ENCODE measurements at regions not wholly inside any gene's neighbourhood (a gene's known extent, or its start where the extent isn't known, plus 50 kb on each side); places are given as distances from the start of the nearest gene placed in this dataset.
"Not testable (repeated sequence)": the region's sequence is repeated elsewhere in the genome, so short reads cannot be mapped to it uniquely, and the experiment has no call there.

DNA sequence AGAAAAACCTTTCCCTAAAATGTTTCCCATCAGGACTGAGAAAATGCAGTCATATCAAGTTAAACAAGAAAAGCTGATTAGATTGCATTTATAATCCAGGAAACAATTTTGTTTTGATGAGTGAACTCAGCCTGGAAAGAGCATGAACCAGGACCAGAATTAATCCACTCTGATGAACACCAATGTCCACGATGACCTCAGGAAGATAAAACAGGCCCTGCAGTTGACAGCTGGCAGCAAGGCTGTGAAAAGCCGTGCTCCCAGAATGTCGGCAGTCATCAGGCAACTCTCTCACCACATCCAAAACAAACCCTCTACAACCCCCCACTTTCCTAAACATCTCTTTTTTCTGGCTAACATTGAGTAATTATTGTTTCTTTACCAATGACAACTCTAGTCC, 74.0 kb upstream of the PROKR2 start:
- dilution Hi-C loops (cut with MboI; ENCODE audit: extremely low pct_ligation_motif_present, low sequenced_read_pairs), result no loop called here
- Histone ChIP-seq H3K27me3 (ENCODE audit: control insufficient read depth in 2 of 2, insufficient read depth in 2 of 2, low read length in 2 of 2) (peaks cover 2 to 5% of the 10 kb centered on the region in 2 experiments), H4K20me1 (replicated peaks; ENCODE audit: control insufficient read depth, extremely low read depth, insufficient read depth, low read length) (no peaks in the 10 kb centered on the region), H3K27ac (ENCODE audit: insufficient read depth, low read depth, low read length) (no peak overlapping the region), H3K4me3 (replicated peaks in 1 of 3; ENCODE audit: insufficient read depth in 1 of 3, low read depth in 1 of 3, low read length in 3 of 3) (no peak overlapping the region), H3K4me2 (ENCODE audit: insufficient read depth, low read length) (no peak overlapping the region), H3K9me3 (replicated peaks; ENCODE audit: control insufficient read depth, insufficient read depth, low read length) (no peaks in the 10 kb centered on the region), H3K4me1 (ENCODE audit: control insufficient read depth, extremely low read depth, insufficient read depth, low read length) (no peaks in the 10 kb centered on the region), H3K9ac (replicated peaks; ENCODE audit: extremely low read depth, insufficient read depth, low read length) (no peak overlapping the region), H2AFZ (ENCODE audit: low read depth, low read length) (no peak overlapping the region), H3K9me1 (replicated peaks; ENCODE audit: control insufficient read depth, extremely low read depth, insufficient read depth, low read length) (no peaks in the 10 kb centered on the region), H3K36me3 (ENCODE audit: control insufficient read depth in 2 of 2, extremely low read depth in 1 of 2, insufficient read depth in 2 of 2, low read length in 2 of 2) (no peaks in the 10 kb centered on the region), H3K79me2 (ENCODE audit: control insufficient read depth, insufficient read depth, low read length) (no peaks in the 10 kb centered on the region)
- ChIA-PET POLR2A (no interaction called here), CTCF (interaction anchor here (1.0 to 1.9 kb wide), 3 partner anchors 10 to 57 kb away, joined by 3 to 6 read pairs (median 6); no protein-coding TSS in a partner anchor)
- FAIRE-seq (no peak), DNase-seq (ENCODE audit: low read depth, low spot score) (no peak)
- no TSS peak for BruUV-seq (replicated peaks)
- TF ChIP-seq GATA2 (IDR thresholded peaks at IDR 0.05; ENCODE audit: insufficient read depth, insufficient read length, low read depth, low read length) (no peak), JUN (IDR thresholded peaks at IDR 0.05; ENCODE audit: borderline replicate concordance, insufficient read depth, insufficient read length, low read depth) (no peak), FOS (IDR thresholded peaks at IDR 0.05; ENCODE audit: borderline replicate concordance, insufficient read depth, low read length) (no peak), MAX (IDR thresholded peaks at IDR 0.05; ENCODE audit: insufficient read depth, insufficient read length) (no peak), POLR2A (IDR thresholded peaks at IDR 0.05; ENCODE audit: low read depth, low read length) (no peak), POLR2AphosphoS5 (IDR thresholded peaks at IDR 0.05; ENCODE audit: insufficient read depth, low read depth, low read length) (no peak), EZH2 (IDR thresholded peaks at IDR 0.05; ENCODE audit: borderline replicate concordance, low read depth, low read length, severe bottlenecking) (no peak), MYC (IDR thresholded peaks at IDR 0.05; ENCODE audit: low read depth, low read length) (no peak)
- TF ChIP-seq, protein P1, sequence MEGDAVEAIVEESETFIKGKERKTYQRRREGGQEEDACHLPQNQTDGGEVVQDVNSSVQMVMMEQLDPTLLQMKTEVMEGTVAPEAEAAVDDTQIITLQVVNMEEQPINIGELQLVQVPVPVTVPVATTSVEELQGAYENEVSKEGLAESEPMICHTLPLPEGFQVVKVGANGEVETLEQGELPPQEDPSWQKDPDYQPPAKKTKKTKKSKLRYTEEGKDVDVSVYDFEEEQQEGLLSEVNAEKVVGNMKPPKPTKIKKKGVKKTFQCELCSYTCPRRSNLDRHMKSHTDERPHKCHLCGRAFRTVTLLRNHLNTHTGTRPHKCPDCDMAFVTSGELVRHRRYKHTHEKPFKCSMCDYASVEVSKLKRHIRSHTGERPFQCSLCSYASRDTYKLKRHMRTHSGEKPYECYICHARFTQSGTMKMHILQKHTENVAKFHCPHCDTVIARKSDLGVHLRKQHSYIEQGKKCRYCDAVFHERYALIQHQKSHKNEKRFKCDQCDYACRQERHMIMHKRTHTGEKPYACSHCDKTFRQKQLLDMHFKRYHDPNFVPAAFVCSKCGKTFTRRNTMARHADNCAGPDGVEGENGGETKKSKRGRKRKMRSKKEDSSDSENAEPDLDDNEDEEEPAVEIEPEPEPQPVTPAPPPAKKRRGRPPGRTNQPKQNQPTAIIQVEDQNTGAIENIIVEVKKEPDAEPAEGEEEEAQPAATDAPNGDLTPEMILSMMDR (IDR thresholded peaks at IDR 0.05; ENCODE audit: extremely low read depth in 1 of 2, insufficient read depth in 1 of 2, low read depth in 1 of 2, low read length in 2 of 2), result no peak
- intact Hi-C loops (cut with micrococcal nuclease), result loop anchor here (10.0 kb wide), 1 partner anchor 46 kb away; no protein-coding TSS in a partner anchor

- BruUV-seq (replicated peaks); H2AFZ ChIP-seq (ENCODE audit: low read depth, low read length); H3K4me2 ChIP-seq (ENCODE audit: insufficient read depth, low read length); H3K4me1 ChIP-seq (ENCODE audit: control insufficient read depth, extremely low read depth, insufficient read depth, low read length); CTCF ChIA-PET; H3K27ac ChIP-seq (ENCODE audit: insufficient read depth, low read depth, low read length); H4K20me1 ChIP-seq (replicated peaks; ENCODE audit: control insufficient read depth, extremely low read depth, insufficient read depth, low read length); FAIRE-seq; H3K9me1 ChIP-seq (replicated peaks; ENCODE audit: control insufficient read depth, extremely low read depth, insufficient read depth, low read length); H3K27me3 ChIP-seq (ENCODE audit: control insufficient read depth in 2 of 2, insufficient read depth in 2 of 2, low read length in 2 of 2); dilution Hi-C loops (cut with MboI; ENCODE audit: extremely low pct_ligation_motif_present, low sequenced_read_pairs); H3K9ac ChIP-seq (replicated peaks; ENCODE audit: extremely low read depth, insufficient read depth, low read length); DNase-seq (ENCODE audit: low read depth, low spot score); H3K9me3 ChIP-seq (replicated peaks; ENCODE audit: control insufficient read depth, insufficient read depth, low read length); H3K79me2 ChIP-seq (ENCODE audit: control insufficient read depth, insufficient read depth, low read length); intact Hi-C loops (cut with micrococcal nuclease); H3K36me3 ChIP-seq (ENCODE audit: control insufficient read depth in 2 of 2, extremely low read depth in 1 of 2, insufficient read depth in 2 of 2, low read length in 2 of 2); POLR2A ChIA-PET; H3K4me3 ChIP-seq (replicated peaks in 1 of 3; ENCODE audit: insufficient read depth in 1 of 3, low read depth in 1 of 3, low read length in 3 of 3): not testable (repeated sequence)
Measured at GRCh38 chr20:5386846-5387245, 70.1 kb upstream of the PROKR2 start.

DNA sequence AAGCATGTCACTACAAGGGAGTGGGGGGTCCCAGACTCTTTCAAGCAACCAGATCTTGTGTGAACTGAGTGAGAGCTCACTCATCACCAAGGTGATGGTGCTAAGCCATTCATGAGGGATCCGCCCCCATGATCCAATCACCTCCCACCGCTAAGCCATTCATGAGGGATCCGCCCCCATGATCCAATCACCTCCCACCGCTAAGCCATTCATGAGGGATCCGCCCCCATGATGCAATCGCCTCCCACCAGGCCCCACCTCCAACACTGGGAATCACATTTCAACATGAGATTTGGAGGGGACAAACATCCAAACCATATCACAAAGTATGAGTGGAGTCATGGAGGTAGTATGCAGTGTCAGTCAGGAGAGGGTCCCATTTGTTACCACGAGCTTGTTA, 64.8 kb upstream of the PROKR2 start:
- POLR2A ChIA-PET; H2AFZ ChIP-seq (ENCODE audit: low read depth, low read length); DNase-seq (ENCODE audit: low read depth, low spot score); H4K20me1 ChIP-seq (replicated peaks; ENCODE audit: control insufficient read depth, extremely low read depth, insufficient read depth, low read length); CTCF ChIA-PET; H3K9me1 ChIP-seq (replicated peaks; ENCODE audit: control insufficient read depth, extremely low read depth, insufficient read depth, low read length); intact Hi-C loops (cut with micrococcal nuclease); H3K4me3 ChIP-seq (replicated peaks in 1 of 3; ENCODE audit: insufficient read depth in 1 of 3, low read depth in 1 of 3, low read length in 3 of 3); H3K27me3 ChIP-seq (ENCODE audit: control insufficient read depth in 2 of 2, insufficient read depth in 2 of 2, low read length in 2 of 2); H3K4me2 ChIP-seq (ENCODE audit: insufficient read depth, low read length); H3K9ac ChIP-seq (replicated peaks; ENCODE audit: extremely low read depth, insufficient read depth, low read length); FAIRE-seq; H3K4me1 ChIP-seq (ENCODE audit: control insufficient read depth, extremely low read depth, insufficient read depth, low read length); dilution Hi-C loops (cut with MboI; ENCODE audit: extremely low pct_ligation_motif_present, low sequenced_read_pairs); BruUV-seq (replicated peaks); H3K79me2 ChIP-seq (ENCODE audit: control insufficient read depth, insufficient read depth, low read length); H3K36me3 ChIP-seq (ENCODE audit: control insufficient read depth in 2 of 2, extremely low read depth in 1 of 2, insufficient read depth in 2 of 2, low read length in 2 of 2); H3K27ac ChIP-seq (ENCODE audit: insufficient read depth, low read depth, low read length); H3K9me3 ChIP-seq (replicated peaks; ENCODE audit: control insufficient read depth, insufficient read depth, low read length): not testable (repeated sequence)
